ENCODE measurements at regions not wholly inside any gene's neighbourhood (a gene's known extent, or its start where the extent isn't known, plus 50 kb on each side); places are given as distances from the start of the nearest gene placed in this dataset.

DNA sequence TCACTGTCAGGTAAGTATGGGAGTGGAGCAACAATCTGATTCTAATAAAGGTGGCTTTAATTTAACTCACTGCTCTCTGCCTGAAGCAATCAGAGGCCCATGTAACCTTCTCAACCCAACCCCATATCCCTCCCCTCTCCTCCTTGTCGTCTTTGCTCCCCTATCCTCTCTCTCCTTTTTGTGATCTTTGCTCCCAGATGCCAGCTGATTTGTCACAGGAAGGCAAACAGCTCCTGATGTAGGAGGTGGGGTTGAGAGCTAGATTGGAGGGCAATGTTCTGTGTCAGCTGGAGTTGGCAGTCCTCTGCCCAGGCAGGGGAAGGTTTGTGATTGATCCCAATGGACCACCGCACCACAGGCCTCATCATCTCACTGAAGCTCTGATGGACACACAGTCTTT lies 101.4 kb upstream of the PIK3CG start:
- TF ChIP-seq, protein P1, sequence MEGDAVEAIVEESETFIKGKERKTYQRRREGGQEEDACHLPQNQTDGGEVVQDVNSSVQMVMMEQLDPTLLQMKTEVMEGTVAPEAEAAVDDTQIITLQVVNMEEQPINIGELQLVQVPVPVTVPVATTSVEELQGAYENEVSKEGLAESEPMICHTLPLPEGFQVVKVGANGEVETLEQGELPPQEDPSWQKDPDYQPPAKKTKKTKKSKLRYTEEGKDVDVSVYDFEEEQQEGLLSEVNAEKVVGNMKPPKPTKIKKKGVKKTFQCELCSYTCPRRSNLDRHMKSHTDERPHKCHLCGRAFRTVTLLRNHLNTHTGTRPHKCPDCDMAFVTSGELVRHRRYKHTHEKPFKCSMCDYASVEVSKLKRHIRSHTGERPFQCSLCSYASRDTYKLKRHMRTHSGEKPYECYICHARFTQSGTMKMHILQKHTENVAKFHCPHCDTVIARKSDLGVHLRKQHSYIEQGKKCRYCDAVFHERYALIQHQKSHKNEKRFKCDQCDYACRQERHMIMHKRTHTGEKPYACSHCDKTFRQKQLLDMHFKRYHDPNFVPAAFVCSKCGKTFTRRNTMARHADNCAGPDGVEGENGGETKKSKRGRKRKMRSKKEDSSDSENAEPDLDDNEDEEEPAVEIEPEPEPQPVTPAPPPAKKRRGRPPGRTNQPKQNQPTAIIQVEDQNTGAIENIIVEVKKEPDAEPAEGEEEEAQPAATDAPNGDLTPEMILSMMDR (IDR thresholded peaks at IDR 0.05), result no peak
- TF ChIP-seq EZH2phosphoT487 (IDR thresholded peaks at IDR 0.05) (no peak), EZH2 (IDR thresholded peaks at IDR 0.05) (no peak)
- H3K4me1 Mint-ChIP-seq, result no peaks in the 10 kb centered on the region
- Histone ChIP-seq H3K27me3 (no peaks in the 10 kb centered on the region), H3K4me1 (no peaks in the 10 kb centered on the region), H3K36me3 (no peaks in the 10 kb centered on the region), H3F3A (ENCODE audit: low read depth) (no peaks in the 10 kb centered on the region), H3K79me2 (ENCODE audit: low read depth) (no peaks in the 10 kb centered on the region), H3K9me3 (ENCODE audit: low read depth) (no peaks in the 10 kb centered on the region), H2AFZ (replicated peaks) (no peak overlapping the region), H3K27ac (no peak overlapping the region), H4K20me1 (ENCODE audit: low read depth) (no peaks in the 10 kb centered on the region), H3K4me3 (no peak overlapping the region), H3K4me2 (no peak overlapping the region), H3K9ac (no peak overlapping the region)
- H3K27ac Mint-ChIP-seq, result no peak overlapping the region
- H3K9me3 Mint-ChIP-seq, result no peaks in the 10 kb centered on the region
- no peaks in the 10 kb centered on the region for H3K27me3 Mint-ChIP-seq (ENCODE audit: insufficient read depth, low read depth)
- no peak for DNase-seq (ENCODE audit: low spot score)
- no peak overlapping the region for H3K4me3 Mint-ChIP-seq
- H3K36me3 Mint-ChIP-seq, result no peaks in the 10 kb centered on the region

GRCh38 chr7:106765727-106766355 lies 99.2 kb upstream of the PIK3CG start:
- TF ChIP-seq EZH2phosphoT487 (IDR thresholded peaks at IDR 0.05) (no peak), EZH2 (IDR thresholded peaks at IDR 0.05) (no peak)
- TF ChIP-seq, protein P1 (IDR thresholded peaks at IDR 0.05), result no peak
- no peak overlapping the region for H3K4me3 Mint-ChIP-seq

GRCh38 chr7:106766551-106766950 lies 98.5 kb upstream of the PIK3CG start:
- TF ChIP-seq EZH2 (IDR thresholded peaks at IDR 0.05), result no peak
- TF ChIP-seq, protein P1 (IDR thresholded peaks at IDR 0.05), result no peak
- no peak for TF ChIP-seq EZH2phosphoT487 (IDR thresholded peaks at IDR 0.05)
- Histone ChIP-seq H3K9me3 (ENCODE audit: low read depth) (no peaks in the 10 kb centered on the region), H3K27me3 (no peaks in the 10 kb centered on the region), H3K4me2 (no peak overlapping the region), H4K20me1 (ENCODE audit: low read depth) (no peaks in the 10 kb centered on the region), H3K4me1 (no peaks in the 10 kb centered on the region), H3F3A (ENCODE audit: low read depth) (no peaks in the 10 kb centered on the region), H2AFZ (replicated peaks) (no peak overlapping the region), H3K27ac (no peak overlapping the region), H3K9ac (no peak overlapping the region), H3K79me2 (ENCODE audit: low read depth) (no peaks in the 10 kb centered on the region), H3K4me3 (no peak overlapping the region), H3K36me3 (no peaks in the 10 kb centered on the region)
- Mint-ChIP-seq H3K36me3 (no peaks in the 10 kb centered on the region), H3K4me1 (no peaks in the 10 kb centered on the region), H3K27ac (no peak overlapping the region), H3K27me3 (ENCODE audit: insufficient read depth, low read depth) (no peaks in the 10 kb centered on the region), H3K4me3 (no peak overlapping the region), H3K9me3 (no peaks in the 10 kb centered on the region)
- DNase-seq (ENCODE audit: low spot score), result no peak

More at GRCh38 chr7:106765727-106766355, 99.2 kb upstream of the PIK3CG start:
- H3K4me3 ChIP-seq, result no peak overlapping the region
- Mint-ChIP-seq H3K27ac (no peak overlapping the region), H3K4me1 (no peaks in the 10 kb centered on the region), H3K27me3 (ENCODE audit: insufficient read depth, low read depth) (no peaks in the 10 kb centered on the region), H3K36me3 (no peaks in the 10 kb centered on the region), H3K9me3 (no peaks in the 10 kb centered on the region)
- no peaks in the 10 kb centered on the region for H3K4me1 ChIP-seq
- no peak overlapping the region for H3K4me2 ChIP-seq
- H3K9me3 ChIP-seq (ENCODE audit: low read depth), result no peaks in the 10 kb centered on the region
- H3K27ac ChIP-seq, result no peak overlapping the region
- no peak for DNase-seq (ENCODE audit: low spot score)
- no peaks in the 10 kb centered on the region for H3K79me2 ChIP-seq (ENCODE audit: low read depth)
- H3K9ac ChIP-seq, result no peak overlapping the region
- H4K20me1 ChIP-seq (ENCODE audit: low read depth), result no peaks in the 10 kb centered on the region
- no peaks in the 10 kb centered on the region for H3K27me3 ChIP-seq
- H2AFZ ChIP-seq (replicated peaks), result no peak overlapping the region
- no peaks in the 10 kb centered on the region for H3F3A ChIP-seq (ENCODE audit: low read depth)
- H3K36me3 ChIP-seq, result no peaks in the 10 kb centered on the region
